ENCODE measurements at regions not wholly inside any gene's neighbourhood (a gene's known extent, or its start where the extent isn't known, plus 50 kb on each side); places are given as distances from the start of the nearest gene placed in this dataset.
"Not testable (repeated sequence)": the region's sequence is repeated elsewhere in the genome, so short reads cannot be mapped to it uniquely, and the experiment has no call there.

- no peak for DNase-seq (ENCODE audit: low spot score)
- TF ChIP-seq, protein P1, sequence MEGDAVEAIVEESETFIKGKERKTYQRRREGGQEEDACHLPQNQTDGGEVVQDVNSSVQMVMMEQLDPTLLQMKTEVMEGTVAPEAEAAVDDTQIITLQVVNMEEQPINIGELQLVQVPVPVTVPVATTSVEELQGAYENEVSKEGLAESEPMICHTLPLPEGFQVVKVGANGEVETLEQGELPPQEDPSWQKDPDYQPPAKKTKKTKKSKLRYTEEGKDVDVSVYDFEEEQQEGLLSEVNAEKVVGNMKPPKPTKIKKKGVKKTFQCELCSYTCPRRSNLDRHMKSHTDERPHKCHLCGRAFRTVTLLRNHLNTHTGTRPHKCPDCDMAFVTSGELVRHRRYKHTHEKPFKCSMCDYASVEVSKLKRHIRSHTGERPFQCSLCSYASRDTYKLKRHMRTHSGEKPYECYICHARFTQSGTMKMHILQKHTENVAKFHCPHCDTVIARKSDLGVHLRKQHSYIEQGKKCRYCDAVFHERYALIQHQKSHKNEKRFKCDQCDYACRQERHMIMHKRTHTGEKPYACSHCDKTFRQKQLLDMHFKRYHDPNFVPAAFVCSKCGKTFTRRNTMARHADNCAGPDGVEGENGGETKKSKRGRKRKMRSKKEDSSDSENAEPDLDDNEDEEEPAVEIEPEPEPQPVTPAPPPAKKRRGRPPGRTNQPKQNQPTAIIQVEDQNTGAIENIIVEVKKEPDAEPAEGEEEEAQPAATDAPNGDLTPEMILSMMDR (IDR thresholded peaks at IDR 0.05; ENCODE audit: borderline replicate concordance, control extremely low read depth, extremely low read depth, insufficient read depth, missing control alignments) = no peak
- in situ Hi-C loops (cut with MboI; ENCODE audit: low sequenced_read_pairs, unreplicated experiment) = no loop called here
Measured at GRCh38 chr10:16234916-16235315, 201.9 kb upstream of the PTER start.

DNA sequence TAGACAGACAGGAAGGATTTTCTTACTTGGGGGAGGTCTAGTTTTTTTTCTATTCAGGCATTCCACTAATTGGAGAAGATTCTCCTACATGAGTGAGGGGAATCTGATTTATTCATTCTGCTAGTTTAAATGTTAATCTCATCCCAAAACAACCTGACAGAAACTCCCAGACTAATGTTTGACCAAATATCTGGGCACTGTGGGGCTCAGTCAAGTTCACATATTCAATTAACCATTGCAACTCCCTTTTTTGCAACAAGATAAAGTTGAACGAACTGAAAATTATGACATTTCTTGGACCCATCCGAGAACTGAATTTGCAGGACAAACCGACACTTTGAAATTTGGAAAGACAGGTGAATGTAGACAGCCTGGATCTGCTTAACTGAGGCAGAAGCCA is 194.4 kb upstream of the PTER start:
- TF ChIP-seq, protein P1 (IDR thresholded peaks at IDR 0.05; ENCODE audit: borderline replicate concordance, control extremely low read depth, extremely low read depth, insufficient read depth, missing control alignments) = no peak
- no peak for DNase-seq (ENCODE audit: low spot score)
- in situ Hi-C loops (cut with MboI; ENCODE audit: low sequenced_read_pairs, unreplicated experiment) = no loop called here

- TF ChIP-seq, protein P1 (IDR thresholded peaks at IDR 0.05; ENCODE audit: borderline replicate concordance, control extremely low read depth, extremely low read depth, insufficient read depth, missing control alignments) = no peak
- in situ Hi-C loops (cut with MboI; ENCODE audit: low sequenced_read_pairs, unreplicated experiment) = no loop called here
- DNase-seq (ENCODE audit: low spot score) = no peak
Measured at GRCh38 chr10:16242859-16243613, 193.8 kb upstream of the PTER start.

DNA sequence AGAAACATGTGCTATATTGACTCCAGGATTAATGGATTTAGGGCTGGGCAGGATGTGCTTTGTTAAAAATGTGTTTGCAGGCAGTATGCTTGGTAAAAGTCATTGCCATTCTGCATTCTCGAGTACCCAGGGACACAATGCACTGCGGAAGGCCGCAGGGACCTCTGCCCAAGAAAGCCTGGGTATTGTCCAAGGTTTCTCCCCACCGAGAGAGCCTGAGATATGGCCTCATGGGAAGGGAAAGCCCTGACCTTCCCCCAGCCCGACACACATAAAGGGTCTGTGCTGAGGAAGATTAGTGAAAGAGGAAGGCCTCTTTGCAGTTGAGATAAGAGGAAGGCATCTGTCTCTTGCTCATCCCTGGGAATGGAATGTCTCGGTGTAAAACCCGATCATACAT is 186.7 kb upstream of the PTER start:
- in situ Hi-C loops (cut with MboI; ENCODE audit: low sequenced_read_pairs, unreplicated experiment); DNase-seq (ENCODE audit: low spot score): not testable (repeated sequence)

DNA sequence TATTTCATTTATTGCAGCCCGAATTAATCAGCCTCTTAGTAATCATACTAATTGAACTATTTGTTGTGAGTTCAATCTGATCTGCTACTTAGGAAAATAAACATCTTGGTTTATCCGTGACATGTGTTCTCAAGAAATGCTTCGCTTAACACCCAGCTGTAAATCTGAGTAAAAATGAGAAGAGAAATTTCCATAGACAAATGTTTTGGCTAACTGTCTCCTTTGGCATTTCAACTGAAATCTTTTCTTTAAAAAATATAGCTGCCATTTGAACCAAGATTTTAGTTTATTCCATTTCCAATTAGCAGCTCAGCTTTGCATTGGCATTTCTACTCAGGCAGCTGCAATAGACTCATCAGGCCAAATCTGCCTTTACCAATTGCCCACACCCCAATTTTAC is 180.5 kb upstream of the PTER start:
- in situ Hi-C loops (cut with MboI; ENCODE audit: low sequenced_read_pairs, unreplicated experiment) = no loop called here
- DNase-seq (ENCODE audit: low spot score) = no peak
- TF ChIP-seq, protein P1 (IDR thresholded peaks at IDR 0.05; ENCODE audit: borderline replicate concordance, control extremely low read depth, extremely low read depth, insufficient read depth, missing control alignments) = no peak

DNA sequence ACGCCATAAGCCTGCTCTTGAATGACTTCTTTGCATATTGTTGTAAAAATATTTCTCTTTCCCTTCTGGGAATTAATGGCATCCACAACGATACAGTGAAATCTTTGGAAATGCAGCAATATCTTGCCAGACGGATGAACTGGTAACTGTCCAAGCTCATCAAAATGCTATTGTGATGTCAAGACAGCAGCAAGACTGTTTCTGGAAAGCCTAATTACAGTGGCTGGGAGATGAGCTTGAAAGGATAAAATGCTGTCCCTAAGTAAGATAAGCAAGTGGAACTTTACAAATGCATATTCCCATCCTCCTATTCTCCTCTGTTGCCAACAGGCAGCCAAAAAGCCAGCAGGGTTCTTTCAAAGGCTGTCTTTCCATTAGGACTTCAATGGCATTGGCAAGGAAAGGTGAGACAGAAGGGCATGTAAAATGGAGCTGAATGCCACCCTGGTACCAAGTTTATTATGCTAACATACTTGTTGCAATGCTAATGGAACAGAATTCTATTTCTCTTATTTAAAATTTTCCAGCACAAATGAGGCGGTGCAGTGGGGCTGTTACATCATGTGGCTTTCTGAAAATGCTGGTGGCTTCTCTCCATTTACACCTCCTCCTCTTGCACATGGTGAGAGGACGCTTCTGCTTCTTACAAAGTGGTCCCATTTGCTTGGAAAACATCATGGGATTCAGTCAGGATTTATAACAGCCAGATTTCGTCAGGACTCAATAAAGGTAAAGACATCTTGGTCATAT is 178.3 kb upstream of the PTER start:
- in situ Hi-C loops (cut with MboI; ENCODE audit: low sequenced_read_pairs, unreplicated experiment) = no loop called here
- TF ChIP-seq, protein P1 (IDR thresholded peaks at IDR 0.05; ENCODE audit: borderline replicate concordance, control extremely low read depth, extremely low read depth, insufficient read depth, missing control alignments) = no peak

GRCh38 chr10:16259726-16260125 is 177.1 kb upstream of the PTER start:
- TF ChIP-seq, protein P1 (IDR thresholded peaks at IDR 0.05; ENCODE audit: borderline replicate concordance, control extremely low read depth, extremely low read depth, insufficient read depth, missing control alignments) = no peak
- DNase-seq (ENCODE audit: low spot score) = no peak
- in situ Hi-C loops (cut with MboI; ENCODE audit: low sequenced_read_pairs, unreplicated experiment) = no loop called here

More for the DNA sequence above, 178.3 kb upstream of the PTER start:
- no peak for DNase-seq (ENCODE audit: low spot score)

Data from GM13976 (cell line).